ENCODE measurements at regions not wholly inside any gene's neighbourhood (a gene's known extent, or its start where the extent isn't known, plus 50 kb on each side); places are given as distances from the start of the nearest gene placed in this dataset.
A peak's percentile ranks its signal among the peaks of the same experiment; 100 is the strongest.

GRCh38 chr9:108519437-108519836, 336.3 kb downstream of the ACTL7B start:
- in situ Hi-C loops (cut with HindIII; ENCODE audit: low pct_unique_long_range_greater_than_20kb, low sequenced_read_pairs), result no loop called here
- DNase-seq (ENCODE audit: low read depth), result no peak

- no peak for DNase-seq (ENCODE audit: low read depth)
- in situ Hi-C loops (cut with HindIII; ENCODE audit: low pct_unique_long_range_greater_than_20kb, low sequenced_read_pairs), result no loop called here
Observed at GRCh38 chr9:108517651-108518365, 338.0 kb downstream of the ACTL7B start.

GRCh38 chr9:108516391-108516790, 339.4 kb downstream of the ACTL7B start:
- in situ Hi-C loops (cut with HindIII; ENCODE audit: low pct_unique_long_range_greater_than_20kb, low sequenced_read_pairs), result no loop called here
- DNase-seq (ENCODE audit: low read depth), result no peak

GRCh38 chr9:108515856-108516255, 339.9 kb downstream of the ACTL7B start:
- DNase-seq (ENCODE audit: low read depth), result no peak
- in situ Hi-C loops (cut with HindIII; ENCODE audit: low pct_unique_long_range_greater_than_20kb, low sequenced_read_pairs), result no loop called here

GRCh38 chr9:108512426-108513173, 343.2 kb downstream of the ACTL7B start:
- in situ Hi-C loops (cut with HindIII; ENCODE audit: low pct_unique_long_range_greater_than_20kb, low sequenced_read_pairs), result no loop called here
- no peak for DNase-seq (ENCODE audit: low read depth)

GRCh38 chr9:108511307-108511706, 344.5 kb downstream of the ACTL7B start:
- DNase-seq (ENCODE audit: low read depth), result no peak
- in situ Hi-C loops (cut with HindIII; ENCODE audit: low pct_unique_long_range_greater_than_20kb, low sequenced_read_pairs), result no loop called here

- DNase-seq (ENCODE audit: low read depth), result no peak
- in situ Hi-C loops (cut with HindIII; ENCODE audit: low pct_unique_long_range_greater_than_20kb, low sequenced_read_pairs), result loop anchor here (25.0 kb wide), 1 partner anchor 265 kb away; no protein-coding TSS in a partner anchor
Observed at GRCh38 chr9:108496846-108497245, 358.9 kb downstream of the ACTL7B start.

GRCh38 chr9:108489567-108489966, 366.2 kb downstream of the ACTL7B start:
- DNase-seq (ENCODE audit: low read depth), result no peak
- in situ Hi-C loops (cut with HindIII; ENCODE audit: low pct_unique_long_range_greater_than_20kb, low sequenced_read_pairs), result loop anchor here (25.0 kb wide), 1 partner anchor 273 kb away; no protein-coding TSS in a partner anchor

- DNase-seq (ENCODE audit: low read depth), result no peak
- in situ Hi-C loops (cut with HindIII; ENCODE audit: low pct_unique_long_range_greater_than_20kb, low sequenced_read_pairs), result loop anchor here (25.0 kb wide), 1 partner anchor 275 kb away; no protein-coding TSS in a partner anchor
Observed at GRCh38 chr9:108486831-108487230, 369.0 kb downstream of the ACTL7B start.

GRCh38 chr9:108484468-108484867, 371.3 kb downstream of the ACTL7B start:
- DNase-seq (ENCODE audit: low read depth), result no peak
- in situ Hi-C loops (cut with HindIII; ENCODE audit: low pct_unique_long_range_greater_than_20kb, low sequenced_read_pairs), result loop anchor here (25.0 kb wide), 1 partner anchor 278 kb away; no protein-coding TSS in a partner anchor

GRCh38 chr9:108483676-108484075, 372.1 kb downstream of the ACTL7B start:
- DNase-seq (ENCODE audit: low read depth), result no peak
- in situ Hi-C loops (cut with HindIII; ENCODE audit: low pct_unique_long_range_greater_than_20kb, low sequenced_read_pairs), result loop anchor here (25.0 kb wide), 1 partner anchor 279 kb away; no protein-coding TSS in a partner anchor

- in situ Hi-C loops (cut with HindIII; ENCODE audit: low pct_unique_long_range_greater_than_20kb, low sequenced_read_pairs), result loop anchor here (25.0 kb wide), 1 partner anchor 282 kb away; no protein-coding TSS in a partner anchor
- DNase-seq (ENCODE audit: low read depth), result no peak
Observed at GRCh38 chr9:108479989-108480652, 375.7 kb downstream of the ACTL7B start.

- in situ Hi-C loops (cut with HindIII; ENCODE audit: low pct_unique_long_range_greater_than_20kb, low sequenced_read_pairs), result loop anchor here (25.0 kb wide), 1 partner anchor 284 kb away; no protein-coding TSS in a partner anchor
Observed at GRCh38 chr9:108478431-108479332, 377.1 kb downstream of the ACTL7B start.

GRCh38 chr9:108477529-108478006, 378.2 kb downstream of the ACTL7B start:
- in situ Hi-C loops (cut with HindIII; ENCODE audit: low pct_unique_long_range_greater_than_20kb, low sequenced_read_pairs), result loop anchor here (25.0 kb wide), 1 partner anchor 285 kb away; no protein-coding TSS in a partner anchor
- DNase-seq (ENCODE audit: low read depth), result no peak

More at GRCh38 chr9:108478431-108479332, 377.1 kb downstream of the ACTL7B start:
- DNase-seq (ENCODE audit: low read depth), result peak; percentile 45

- in situ Hi-C loops (cut with HindIII; ENCODE audit: low pct_unique_long_range_greater_than_20kb, low sequenced_read_pairs), result loop anchor here (25.0 kb wide), 1 partner anchor 286 kb away; no protein-coding TSS in a partner anchor
- no peak for DNase-seq (ENCODE audit: low read depth)
Observed at GRCh38 chr9:108476574-108476973, 379.2 kb downstream of the ACTL7B start.

- no peak for DNase-seq (ENCODE audit: low read depth)
- in situ Hi-C loops (cut with HindIII; ENCODE audit: low pct_unique_long_range_greater_than_20kb, low sequenced_read_pairs), result loop anchor here (25.0 kb wide), 1 partner anchor 286 kb away; no protein-coding TSS in a partner anchor
Observed at GRCh38 chr9:108475813-108476212, 380.0 kb downstream of the ACTL7B start.

GRCh38 chr9:108474356-108474755, 381.4 kb downstream of the ACTL7B start:
- in situ Hi-C loops (cut with HindIII; ENCODE audit: low pct_unique_long_range_greater_than_20kb, low sequenced_read_pairs), result no loop called here
- no peak for DNase-seq (ENCODE audit: low read depth)

Data from Caki2 (cell line).